GM18873 (cell line): ENCODE measurements at regions not wholly inside any gene's neighbourhood (a gene's known extent, or its start where the extent isn't known, plus 50 kb on each side); places are given as distances from the start of the nearest gene placed in this dataset.
A peak's percentile ranks its signal among the peaks of the same experiment; 100 is the strongest.

Experiments used
- ATAC-seq: cut with Tn5 transposase; IDR thresholded peaks from one replicate; pipeline ENCODE4 v1.9.1; 2021; ENCODE audit warnings: mild to moderate bottlenecking, moderate library complexity, moderate number of reproducible peaks; ENCODE audit not compliant: unreplicated experiment, low FRiP score

DNA sequence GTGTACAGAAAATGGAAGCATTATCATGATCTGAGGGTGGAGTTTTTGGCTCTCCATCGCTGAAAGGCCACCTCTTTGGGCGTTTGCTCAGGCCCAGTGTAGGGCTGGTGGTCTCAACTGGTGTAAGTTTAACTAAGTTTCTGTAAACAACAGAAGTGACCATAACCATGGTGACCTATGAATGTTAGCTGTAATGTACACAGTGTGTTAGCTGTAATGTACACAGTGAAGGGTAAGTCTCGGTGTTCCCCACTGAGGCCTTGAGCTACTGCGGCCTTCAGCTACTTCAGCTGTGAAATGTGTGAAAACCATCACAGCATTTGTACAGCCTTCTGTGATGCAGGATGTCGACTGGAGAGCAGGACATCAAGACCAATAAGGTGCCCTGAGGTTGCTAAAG is 185.2 kb downstream of the MYLK4 start:
- ATAC-seq: no peak

DNA sequence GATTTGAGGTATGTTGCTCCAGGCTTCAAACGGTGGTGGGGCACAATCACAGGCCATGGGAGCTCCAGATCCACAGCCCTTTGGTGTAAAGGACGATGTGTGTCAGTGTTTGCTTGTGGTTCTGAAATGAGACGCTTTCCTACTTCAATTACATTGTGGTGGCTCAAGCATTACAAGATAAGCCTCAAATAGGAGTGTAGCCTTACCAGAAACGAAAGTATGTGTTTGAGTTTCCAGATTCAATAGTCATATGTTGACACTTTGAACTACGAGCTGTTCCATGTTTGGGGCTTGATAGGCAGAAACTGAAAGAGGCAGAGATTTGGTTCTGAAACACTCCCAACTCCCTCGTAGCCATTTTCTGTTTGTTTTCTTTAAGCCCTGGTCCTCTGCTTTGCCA is 187.1 kb downstream of the MYLK4 start:
- ATAC-seq: peak; percentile 94

DNA sequence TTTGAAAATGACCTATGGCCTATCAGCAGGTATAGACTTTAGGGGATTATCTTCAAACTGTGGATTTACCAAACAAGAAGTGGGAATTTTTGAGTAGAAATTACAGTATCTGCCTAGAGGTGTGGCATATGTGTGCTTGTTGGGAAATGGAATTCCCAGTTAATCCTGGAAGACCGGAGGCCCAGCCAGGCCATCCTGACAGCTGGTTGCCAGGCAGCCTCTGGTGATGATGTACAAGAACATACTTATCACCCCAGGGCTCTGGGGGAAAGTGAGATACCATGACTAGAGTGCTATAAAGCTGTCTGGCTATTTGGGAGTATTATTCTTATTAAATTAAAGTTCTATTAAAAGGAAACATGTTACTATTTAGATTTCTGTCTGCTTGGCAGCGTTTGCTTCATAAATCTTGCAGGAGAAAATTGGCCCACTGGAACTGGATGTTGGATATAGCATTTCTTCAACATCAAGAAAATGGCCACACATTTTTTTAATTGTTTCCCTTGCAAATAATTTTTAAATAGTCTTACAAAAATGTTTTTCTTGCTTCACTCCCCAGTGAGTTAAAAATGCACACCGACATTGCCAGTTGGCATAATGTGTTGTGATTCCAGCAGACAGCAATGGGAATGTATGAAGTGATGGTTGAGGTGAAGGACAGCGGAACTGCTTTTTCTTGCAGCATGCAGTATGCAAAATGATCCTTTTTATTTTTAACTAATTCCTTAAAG is 187.8 kb downstream of the MYLK4 start:
- no peak for ATAC-seq

DNA sequence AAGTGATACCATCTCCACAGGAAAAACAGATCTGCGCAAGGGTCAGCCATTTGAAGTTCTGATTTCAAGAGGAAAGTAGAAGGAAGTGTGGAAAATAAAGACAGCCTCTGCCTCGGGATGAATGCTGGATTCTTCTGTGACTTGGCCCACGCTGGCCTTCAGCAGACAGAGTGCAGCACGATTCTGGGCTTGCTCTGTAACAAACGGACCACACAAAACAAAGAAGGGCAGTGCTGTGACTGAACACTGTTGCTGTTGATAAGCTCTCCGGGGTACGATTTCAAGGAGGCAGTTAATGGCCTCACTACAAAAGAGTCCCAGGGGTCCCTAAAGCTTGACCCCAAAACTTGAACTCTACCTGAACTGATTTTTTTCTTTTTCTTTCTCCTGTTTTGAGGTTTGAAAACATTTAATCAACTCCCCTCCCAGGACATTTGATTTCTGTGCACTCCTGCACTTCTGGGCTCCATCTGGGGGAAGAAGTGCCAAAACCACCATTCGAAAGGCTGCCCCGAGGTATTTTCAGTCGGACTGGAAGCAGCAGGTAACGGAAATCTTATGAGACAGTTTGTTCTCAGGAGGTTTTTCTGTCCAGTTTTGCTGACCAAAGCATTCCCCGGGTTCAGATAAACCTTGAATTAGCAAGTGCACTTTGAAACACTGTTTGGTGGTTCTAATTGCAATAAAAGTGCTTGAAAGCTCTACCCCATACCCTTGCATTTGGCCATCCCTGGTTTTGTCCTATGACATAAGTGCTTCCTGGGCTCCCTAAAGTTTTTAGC is 189.6 kb downstream of the MYLK4 start:
- ATAC-seq: no peak

DNA sequence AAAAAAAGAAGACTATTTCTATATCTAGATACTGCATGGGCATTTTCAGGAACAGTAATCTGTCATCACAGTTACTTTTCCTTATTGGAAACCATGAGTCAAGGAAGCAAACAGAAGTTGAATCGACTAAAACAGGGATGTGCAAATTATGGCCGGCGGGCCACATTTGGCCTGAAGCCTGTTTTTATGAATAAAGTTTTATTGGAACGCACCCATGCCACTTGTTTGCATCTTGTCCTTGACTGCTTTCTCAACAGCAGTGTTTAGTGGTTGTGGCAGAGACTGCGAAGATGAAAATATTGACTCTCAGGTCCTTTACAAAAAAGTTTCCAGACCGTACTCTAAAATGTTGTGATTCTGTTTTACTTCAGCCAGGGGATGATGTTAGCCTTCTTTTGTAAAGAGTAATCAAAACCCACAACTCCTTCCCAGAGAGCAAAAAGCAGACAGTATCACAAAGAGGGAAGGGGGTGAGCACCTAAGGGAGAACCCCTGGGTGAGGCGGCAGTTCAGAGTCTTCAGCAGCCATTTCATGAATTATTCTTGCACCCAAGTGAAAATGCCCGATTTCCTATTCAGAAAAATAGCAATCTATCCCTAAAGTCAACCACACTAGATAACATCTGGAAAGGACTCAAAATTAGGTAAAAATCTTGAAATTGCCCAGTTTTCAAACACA is 190.4 kb downstream of the MYLK4 start:
- no peak for ATAC-seq

DNA sequence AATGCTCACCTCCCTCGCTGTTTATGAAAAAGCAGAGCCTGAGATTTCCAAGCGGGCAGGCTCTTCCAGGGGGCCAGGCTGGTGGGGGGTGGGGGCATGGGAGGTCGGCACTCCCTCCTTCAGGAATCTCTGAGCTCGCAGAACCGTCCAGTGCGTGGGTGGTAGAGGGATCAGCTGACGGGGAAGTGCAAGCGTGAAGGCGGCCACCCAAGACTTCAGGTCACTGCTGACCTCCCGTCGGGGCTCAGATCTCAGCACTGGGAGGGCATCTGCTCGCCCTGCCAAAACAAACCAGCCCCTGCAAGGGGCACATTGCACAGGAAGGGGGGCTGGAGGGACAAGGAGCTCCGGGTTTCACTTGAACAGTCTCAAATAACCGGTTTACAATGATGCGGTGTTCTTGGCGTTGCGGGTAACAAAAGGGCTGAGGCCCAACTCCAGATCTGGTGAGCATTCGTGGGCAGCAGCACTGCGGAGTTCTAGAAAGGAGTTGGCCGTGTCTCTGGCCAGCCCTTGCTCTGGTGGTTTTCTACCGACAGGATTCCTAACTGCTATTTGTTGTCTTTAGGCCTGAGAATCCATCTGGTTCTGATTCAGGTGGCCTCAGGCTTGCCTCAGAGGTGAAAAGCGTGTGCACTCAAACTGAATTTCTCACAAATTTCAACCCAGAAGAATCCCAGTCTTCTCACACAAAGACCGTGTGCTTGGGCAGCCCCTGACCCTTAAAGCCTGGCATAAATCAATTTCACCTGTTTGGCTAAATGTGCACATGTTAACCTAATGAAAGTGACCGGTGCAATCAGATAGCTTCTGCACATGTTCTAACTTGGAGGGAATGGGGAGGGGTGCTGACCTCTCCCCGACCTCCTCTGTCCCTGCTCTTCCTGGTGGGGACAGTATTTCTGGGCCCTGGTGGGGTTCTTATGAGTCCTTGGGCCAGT is 191.6 kb downstream of the MYLK4 start:
- ATAC-seq: no peak

DNA sequence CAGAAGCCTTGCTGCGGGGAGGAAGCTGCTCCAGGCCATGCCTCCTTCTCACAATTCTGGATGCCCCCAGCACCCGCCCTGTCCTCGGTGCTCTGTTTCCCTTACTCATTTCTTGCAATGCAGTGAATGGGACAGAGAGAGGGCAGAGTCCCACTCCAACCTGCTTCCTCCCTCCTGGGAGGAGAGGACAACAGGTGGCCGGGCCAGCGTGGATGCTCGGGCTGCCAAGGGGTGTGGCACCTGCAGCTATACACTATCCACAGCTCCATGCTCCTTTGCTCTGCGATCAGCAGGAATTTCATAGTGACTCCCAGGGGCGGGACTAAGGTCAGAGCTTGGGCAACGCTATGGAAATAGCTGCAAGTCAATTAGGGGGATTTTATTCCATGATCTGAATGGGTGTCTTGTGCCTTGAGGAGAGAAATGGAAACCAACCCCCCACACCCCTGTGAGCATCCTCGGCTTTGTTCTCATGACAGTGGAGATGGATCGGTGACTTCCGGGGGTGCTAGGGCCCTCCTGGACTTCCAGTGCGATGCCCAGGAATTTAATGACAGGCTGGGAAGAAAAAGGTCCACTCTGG is 192.5 kb downstream of the MYLK4 start:
- no peak for ATAC-seq

DNA sequence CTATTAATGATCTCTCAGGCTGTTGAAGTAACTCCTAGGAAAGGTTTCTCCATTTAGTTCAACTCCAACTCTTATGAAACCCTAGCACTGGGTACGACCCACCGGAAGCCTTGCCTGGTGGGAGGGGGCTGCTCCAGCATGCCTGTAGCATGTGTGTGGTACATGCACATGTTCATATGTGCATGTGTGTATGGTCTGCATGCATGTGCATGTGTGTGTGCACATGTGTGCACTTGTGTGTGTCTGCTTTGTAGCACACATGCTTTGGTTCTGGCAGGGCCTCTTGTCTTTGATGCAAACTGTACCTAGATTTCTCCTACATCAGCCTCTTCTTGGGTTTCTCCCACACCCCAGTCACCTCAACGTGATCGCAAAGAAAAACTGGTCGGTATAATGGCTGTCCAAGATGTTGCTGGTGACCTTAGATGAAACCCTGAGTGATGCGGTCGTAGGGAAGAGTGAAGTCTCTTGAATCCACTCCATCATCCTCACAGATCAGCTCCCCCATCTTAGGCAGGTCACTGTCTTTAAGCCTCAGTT is 193.5 kb downstream of the MYLK4 start:
- no peak for ATAC-seq

DNA sequence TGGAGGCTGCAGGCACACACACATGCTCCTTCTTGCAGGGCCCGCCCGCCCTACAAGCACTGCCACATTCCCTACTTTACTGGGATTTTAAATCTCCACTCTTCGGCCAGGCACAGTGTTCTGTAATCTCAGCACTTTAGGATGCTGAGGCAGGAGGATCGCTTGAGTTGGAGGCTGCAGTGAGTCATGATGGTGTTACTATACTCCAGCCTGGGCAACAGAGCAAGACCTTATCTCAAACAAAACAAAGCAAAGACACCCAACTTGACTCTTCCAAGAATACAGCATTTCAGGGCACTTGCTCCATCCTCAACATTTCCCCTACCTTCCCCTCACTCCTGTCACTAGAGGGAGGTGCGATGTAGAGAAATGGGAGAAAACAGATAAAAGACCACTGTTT is 194.0 kb downstream of the MYLK4 start:
- no peak for ATAC-seq

DNA sequence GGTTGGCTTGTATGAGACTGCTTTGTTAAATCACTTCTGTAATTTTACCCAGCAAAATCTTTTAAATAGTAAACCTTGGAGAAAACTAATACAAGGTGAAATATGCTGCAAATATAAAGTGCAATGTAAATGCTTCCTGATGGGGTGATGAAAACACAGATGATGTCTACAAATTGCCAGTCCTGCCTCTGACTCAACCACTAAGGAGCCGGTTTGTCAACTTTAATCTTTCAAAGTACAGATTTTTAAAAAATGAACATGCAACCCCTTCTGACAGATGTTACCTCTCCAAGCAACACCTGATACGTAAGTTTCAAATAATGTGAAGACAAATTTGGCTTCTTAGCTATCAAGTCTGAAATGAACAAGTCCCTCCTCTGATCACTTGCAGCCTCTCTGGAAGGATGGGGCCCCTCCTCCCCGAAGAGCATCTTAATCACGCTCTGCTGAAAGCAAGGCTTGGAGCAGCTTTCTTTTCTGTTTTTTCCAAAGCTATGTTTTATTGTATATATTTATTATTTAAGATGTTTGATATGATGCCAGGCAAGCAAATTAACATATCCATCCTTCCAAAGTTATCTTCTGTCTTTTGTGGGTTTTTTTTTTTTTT is 196.0 kb downstream of the MYLK4 start:
- no peak for ATAC-seq

DNA sequence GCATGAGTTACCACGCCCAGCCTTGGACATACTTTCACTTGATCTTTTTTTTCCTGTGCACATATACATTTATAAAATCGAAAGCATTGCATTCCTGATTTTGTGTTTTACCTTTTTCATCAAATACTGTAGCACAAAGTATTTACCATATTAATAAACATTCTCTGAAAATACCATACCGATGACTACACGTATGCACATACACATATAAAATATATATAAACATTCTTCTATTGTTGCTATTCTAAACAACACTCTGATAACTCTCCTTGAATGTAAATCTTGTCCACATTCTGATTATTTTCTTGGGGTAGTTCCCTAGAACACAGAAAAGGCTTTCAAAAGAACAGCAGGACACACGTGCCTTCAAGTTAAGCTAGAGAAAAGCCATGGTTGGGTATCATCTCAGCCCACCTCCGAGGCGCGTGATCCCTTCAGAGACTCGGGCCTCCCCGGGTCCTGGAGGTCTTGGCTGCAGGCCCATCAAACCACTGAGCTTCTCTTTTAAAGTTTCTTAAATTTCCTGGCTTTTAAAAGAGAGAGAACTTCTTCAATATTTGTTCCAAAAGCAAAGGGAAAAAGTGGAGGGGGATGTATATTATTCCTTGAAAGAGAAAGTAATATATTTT is 198.1 kb downstream of the MYLK4 start:
- no peak for ATAC-seq

DNA sequence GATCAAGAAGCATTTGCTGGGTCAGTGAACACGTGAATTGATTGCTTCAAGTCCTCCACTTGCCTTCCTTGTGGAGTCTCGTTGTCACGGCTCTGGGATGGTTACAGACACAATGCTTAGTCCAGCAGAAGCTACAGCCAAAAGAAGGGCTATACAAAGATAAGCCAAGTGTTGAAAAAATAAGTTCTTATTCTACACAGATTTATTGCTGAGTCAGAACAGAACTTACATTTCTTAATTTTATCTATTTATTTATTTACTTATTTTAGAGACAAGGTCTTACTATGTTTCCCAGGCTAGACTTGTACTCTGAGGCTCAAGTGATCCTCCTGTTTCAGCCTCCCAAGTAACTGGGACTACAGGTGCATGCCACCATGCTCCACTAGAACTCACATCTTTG is 199.0 kb downstream of the MYLK4 start:
- ATAC-seq: no peak

DNA sequence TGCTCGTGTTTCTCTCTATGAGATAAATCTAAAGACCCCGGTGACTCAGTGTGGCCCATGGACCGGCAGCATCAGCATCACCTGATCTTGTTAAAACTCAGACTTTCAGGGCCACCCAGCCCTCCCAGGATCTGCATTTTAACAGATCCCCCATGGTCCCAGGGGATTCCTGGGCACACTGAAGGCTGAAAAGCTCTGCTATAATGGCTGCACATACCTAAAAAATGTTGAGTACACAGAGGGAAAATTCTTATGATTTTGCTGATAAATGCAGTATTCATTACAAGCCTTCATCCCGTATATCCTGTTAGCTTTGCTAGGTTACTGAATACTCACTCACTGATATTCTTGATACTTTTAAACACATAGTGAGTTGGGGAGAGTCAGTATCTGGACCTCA is 200.5 kb downstream of the MYLK4 start:
- ATAC-seq: no peak

DNA sequence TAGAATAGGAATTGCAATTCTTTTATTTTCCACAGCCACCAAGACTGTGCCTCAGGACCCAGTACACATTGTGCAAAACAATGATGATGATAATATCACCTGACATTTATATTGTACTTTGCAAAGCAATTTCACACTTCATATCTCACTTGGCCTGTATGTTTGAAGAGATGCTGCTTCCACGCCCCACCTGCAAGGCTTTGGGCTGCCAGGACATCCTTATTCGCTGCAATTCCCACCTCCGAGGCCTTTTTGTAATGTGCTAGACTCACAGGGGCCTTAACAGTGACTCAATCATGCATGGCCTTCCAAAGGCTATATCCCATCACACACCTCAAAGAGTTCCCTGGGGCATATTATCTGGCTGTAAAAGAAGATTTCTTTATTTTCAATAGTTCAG is 200.9 kb downstream of the MYLK4 start:
- no peak for ATAC-seq

DNA sequence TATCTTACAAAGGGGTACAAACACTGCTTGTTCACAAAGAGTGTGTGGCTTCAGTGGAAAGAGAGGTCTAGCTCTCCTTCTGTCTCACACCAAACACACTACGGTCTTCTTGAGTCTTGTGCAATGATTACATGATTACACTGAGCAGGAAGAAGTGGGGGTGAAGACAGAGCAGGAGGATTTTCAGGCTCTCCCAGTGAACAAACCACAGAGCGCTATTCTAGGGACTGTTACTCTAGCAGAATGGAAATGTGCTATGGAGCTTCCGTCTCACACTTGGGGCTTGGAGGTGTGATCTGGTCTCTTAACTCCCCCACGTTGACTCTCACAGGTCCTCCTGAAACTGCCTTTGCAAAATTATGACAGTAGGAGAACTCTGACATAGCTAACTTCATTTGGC is 203.4 kb downstream of the MYLK4 start:
- no peak for ATAC-seq

DNA sequence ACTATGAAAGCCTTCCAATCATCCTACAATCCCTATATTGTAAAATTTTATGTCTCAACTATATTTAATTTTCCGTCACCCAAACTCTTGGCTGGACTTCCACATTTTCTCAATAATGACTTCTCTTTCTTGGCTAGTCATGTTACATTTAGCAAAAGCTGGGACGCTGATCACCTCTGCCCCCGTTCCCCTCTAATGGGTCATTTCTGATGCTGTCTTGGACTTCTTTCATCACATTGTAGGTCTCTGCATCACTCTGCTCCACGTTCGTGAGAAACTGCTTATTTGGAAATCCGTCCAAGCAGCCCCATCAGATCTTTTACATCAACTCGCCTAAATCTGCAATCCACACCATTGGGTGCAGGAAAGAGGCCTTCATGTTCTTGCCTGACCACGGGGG is 203.8 kb downstream of the MYLK4 start:
- ATAC-seq: no peak

DNA sequence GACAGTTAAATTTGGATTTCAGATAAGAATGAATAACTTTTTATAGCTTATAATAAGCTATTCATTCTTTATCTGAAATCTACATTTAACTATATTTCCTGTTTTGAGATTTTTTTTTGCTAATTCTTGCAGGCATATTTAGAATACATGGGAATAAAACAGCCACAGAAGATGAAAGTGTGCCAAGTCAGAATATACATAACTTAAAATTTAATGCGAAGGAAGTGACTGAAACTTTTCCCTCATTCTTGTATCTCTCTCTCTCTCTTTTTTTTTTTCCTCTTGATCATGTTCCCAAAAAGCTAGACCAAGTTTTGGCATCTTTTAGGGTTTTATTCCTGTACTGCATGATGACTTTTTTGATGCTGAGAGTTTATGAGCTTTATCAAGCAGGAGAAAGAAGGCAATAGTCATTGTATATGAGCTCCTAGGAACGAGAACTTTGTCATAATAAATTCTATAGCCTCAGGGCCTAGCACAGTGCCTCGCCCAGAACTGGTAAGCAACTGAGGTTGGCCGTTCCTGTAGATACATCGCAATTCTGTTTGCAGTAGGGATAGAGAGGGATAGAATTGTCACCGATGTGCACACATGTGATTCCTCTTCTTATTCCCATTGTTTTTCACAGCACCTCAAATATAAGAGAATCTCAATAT is 205.2 kb downstream of the MYLK4 start:
- no peak for ATAC-seq

DNA sequence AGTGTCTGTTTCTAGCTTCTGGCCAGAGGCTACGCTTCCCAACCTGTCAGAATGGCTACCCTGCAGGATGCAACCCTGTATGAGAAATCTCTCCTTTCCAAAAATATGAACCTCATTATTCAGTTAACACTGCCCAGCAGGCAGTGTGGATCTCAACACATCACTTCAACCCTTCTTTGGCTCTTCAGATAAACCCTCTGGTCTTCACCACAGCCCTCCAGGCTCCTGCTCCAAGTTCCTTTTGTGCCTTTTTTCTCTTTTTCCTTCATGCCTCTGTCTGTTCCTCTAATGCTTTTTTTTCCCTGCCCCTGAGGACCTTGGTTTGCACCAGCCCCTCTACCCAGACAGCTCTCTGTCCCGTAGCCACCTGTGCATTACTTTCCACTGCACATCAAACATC is 207.4 kb downstream of the MYLK4 start:
- ATAC-seq: no peak

DNA sequence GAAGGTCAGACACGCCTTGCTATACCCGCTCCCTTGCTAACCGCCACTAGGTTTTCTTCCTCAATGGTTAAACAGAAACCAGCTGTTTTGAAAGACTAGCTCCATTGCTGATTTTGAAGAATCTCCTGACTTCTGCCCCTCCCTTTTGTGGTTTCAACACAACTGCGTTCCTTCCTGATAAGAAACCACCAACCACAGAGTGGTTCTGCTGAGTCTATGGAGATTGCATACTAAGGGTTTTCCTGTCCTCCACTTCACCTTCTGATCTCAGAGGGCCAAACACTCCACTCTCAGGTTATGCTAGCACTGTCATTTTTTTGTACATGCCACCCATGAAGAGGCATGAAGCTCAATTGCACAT is 207.9 kb downstream of the MYLK4 start:
- ATAC-seq: no peak
